CD4-positive, alpha-beta T cell treated with Interleukin-4 for 4 hours (primary cell): ENCODE measurements at regions not wholly inside any gene's neighbourhood (a gene's known extent, or its start where the extent isn't known, plus 50 kb on each side); places are given as distances from the start of the nearest gene placed in this dataset.

ENCODE experiments used
- DNase-seq: peaks from one replicate; pipeline ENCODE4 v3.0.0-alpha.2; 2020

GRCh38 chr6:12384357-12384912 lies 94.3 kb downstream of the EDN1 start:
- no peak for DNase-seq

GRCh38 chr6:12385316-12385715 lies 95.2 kb downstream of the EDN1 start:
- no peak for DNase-seq

GRCh38 chr6:12386816-12387215 lies 96.7 kb downstream of the EDN1 start:
- no peak for DNase-seq

GRCh38 chr6:12391472-12391871 lies 101.3 kb downstream of the EDN1 start:
- no peak for DNase-seq

- DNase-seq, result no peak
These were observed 102.3 kb downstream of the EDN1 start for GRCh38 chr6:12392490-12392889.

GRCh38 chr6:12393100-12393499 lies 102.9 kb downstream of the EDN1 start:
- no peak for DNase-seq

GRCh38 chr6:12394170-12394569 lies 104.0 kb downstream of the EDN1 start:
- DNase-seq, result no peak

- no peak for DNase-seq
These were observed 105.7 kb downstream of the EDN1 start for GRCh38 chr6:12395898-12396297.

GRCh38 chr6:12401200-12401599 lies 111.0 kb downstream of the EDN1 start:
- no peak for DNase-seq

- DNase-seq, result no peak
These were observed 113.2 kb downstream of the EDN1 start for GRCh38 chr6:12403201-12403826.

GRCh38 chr6:12403947-12404647 lies 113.9 kb downstream of the EDN1 start:
- DNase-seq, result no peak

GRCh38 chr6:12404651-12405050 lies 114.5 kb downstream of the EDN1 start:
- no peak for DNase-seq

GRCh38 chr6:12408752-12409151 lies 118.6 kb downstream of the EDN1 start:
- DNase-seq, result no peak

- no peak for DNase-seq
These were observed 120.8 kb downstream of the EDN1 start for GRCh38 chr6:12410946-12411345.

GRCh38 chr6:12414096-12414675 lies 124.0 kb downstream of the EDN1 start:
- DNase-seq, result no peak

- no peak for DNase-seq
These were observed 125.9 kb downstream of the EDN1 start for GRCh38 chr6:12415980-12416598.

- DNase-seq, result no peak
These were observed 127.0 kb downstream of the EDN1 start for GRCh38 chr6:12417191-12417590.

- DNase-seq, result no peak
These were observed 128.8 kb downstream of the EDN1 start for GRCh38 chr6:12418946-12419345.

- no peak for DNase-seq
These were observed 129.6 kb downstream of the EDN1 start for GRCh38 chr6:12419631-12420272.

- DNase-seq, result no peak
These were observed 130.5 kb downstream of the EDN1 start for GRCh38 chr6:12420626-12421025.

GRCh38 chr6:12421596-12421995 lies 131.4 kb downstream of the EDN1 start:
- no peak for DNase-seq

- DNase-seq, result no peak
These were observed 132.7 kb downstream of the EDN1 start for GRCh38 chr6:12422848-12423247.

GRCh38 chr6:12423832-12424231 lies 133.7 kb downstream of the EDN1 start:
- no peak for DNase-seq
